ENCODE measurements at regions not wholly inside any gene's neighbourhood (a gene's known extent, or its start where the extent isn't known, plus 50 kb on each side); places are given as distances from the start of the nearest gene placed in this dataset.
A peak's percentile ranks its signal among the peaks of the same experiment; 100 is the strongest.
"Not testable (repeated sequence)": the region's sequence is repeated elsewhere in the genome, so short reads cannot be mapped to it uniquely, and the experiment has no call there.

DNA sequence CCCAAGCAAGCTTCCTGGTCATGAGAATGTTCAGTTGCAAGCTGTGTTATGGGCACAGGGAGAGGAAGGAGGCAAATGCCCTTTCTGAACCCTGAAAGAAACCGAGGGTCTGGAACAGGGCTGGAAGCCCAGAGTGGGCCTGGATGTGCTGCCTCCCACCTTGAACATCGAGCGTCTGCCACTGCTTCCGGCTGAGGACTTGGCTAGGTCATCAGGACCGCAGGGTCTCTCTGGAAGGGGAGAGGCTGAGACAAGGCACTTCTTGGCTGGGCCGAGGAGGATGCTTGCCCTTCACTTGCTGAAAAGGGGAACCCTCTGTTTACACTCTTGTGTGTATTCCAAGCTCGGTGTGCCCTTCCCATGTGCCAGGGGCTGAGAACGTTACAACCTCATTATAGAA lies 168.0 kb upstream of the C1orf174 start:
- Mint-ChIP-seq H3K27ac (no peak overlapping the region), H3K9me3 (no peaks in the 10 kb centered on the region), H3K27me3 (peaks cover 8% of the 10 kb centered on the region), H3K4me3 (no peak overlapping the region), H3K4me1 (no peaks in the 10 kb centered on the region), H3K36me3 (no peaks in the 10 kb centered on the region)

DNA sequence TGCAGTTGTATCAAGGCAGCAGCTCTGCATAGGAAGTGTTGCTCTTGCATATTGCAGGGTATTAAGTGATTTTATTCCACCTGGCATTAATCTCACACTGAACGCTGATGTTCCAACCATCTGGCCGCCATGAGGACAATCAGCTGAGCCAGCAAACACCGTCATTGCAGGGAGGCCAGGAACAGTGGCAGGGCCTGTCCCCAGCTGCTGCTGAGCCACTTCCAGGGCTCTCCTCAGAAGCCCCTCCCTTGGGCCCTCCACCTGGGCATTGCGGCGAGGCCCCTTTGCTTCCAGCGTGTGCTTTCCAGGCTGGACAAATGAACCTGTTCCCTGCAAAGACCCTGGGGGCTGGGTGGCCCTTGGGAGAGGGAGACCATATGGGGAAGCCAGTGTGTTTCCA lies 171.6 kb upstream of the C1orf174 start:
- Mint-ChIP-seq H3K4me1 (no peaks in the 10 kb centered on the region), H3K27ac (no peak overlapping the region), H3K9me3 (no peaks in the 10 kb centered on the region), H3K4me3 (no peak overlapping the region), H3K27me3 (peaks cover 11% of the 10 kb centered on the region), H3K36me3 (no peaks in the 10 kb centered on the region)

DNA sequence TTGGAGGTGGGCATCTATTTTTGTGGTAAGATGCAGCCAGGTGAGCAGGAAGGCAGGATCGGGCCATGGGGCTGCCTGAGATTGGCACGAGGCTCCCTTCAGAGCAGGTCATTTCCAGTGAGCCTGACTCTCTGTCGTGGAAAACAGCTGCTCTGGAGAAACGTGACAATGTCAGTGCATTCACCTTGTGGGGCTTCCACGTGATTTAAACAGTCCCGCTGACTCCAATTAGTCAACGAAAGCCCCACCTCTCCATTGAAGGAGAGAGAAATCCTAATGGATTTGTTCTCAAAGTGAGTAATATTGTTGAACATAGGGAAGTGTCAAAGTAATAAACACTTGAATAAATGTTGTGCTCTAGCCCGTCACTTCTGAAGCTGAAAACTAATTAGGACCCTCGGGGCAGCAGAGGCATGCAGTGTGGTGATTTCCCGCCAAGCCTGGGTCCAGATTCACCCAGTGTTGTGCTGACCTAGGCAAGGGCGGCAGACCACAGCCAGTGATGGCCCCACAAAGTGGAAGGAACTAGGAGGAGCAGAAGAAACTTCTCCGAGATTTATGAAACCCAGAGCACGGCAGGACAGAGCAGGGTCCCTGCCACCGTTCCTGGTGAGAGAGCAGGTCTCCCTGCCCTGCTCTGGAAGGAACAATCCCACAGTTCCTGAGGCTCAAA lies 172.5 kb upstream of the C1orf174 start:
- H3K27ac Mint-ChIP-seq: no peak overlapping the region

DNA sequence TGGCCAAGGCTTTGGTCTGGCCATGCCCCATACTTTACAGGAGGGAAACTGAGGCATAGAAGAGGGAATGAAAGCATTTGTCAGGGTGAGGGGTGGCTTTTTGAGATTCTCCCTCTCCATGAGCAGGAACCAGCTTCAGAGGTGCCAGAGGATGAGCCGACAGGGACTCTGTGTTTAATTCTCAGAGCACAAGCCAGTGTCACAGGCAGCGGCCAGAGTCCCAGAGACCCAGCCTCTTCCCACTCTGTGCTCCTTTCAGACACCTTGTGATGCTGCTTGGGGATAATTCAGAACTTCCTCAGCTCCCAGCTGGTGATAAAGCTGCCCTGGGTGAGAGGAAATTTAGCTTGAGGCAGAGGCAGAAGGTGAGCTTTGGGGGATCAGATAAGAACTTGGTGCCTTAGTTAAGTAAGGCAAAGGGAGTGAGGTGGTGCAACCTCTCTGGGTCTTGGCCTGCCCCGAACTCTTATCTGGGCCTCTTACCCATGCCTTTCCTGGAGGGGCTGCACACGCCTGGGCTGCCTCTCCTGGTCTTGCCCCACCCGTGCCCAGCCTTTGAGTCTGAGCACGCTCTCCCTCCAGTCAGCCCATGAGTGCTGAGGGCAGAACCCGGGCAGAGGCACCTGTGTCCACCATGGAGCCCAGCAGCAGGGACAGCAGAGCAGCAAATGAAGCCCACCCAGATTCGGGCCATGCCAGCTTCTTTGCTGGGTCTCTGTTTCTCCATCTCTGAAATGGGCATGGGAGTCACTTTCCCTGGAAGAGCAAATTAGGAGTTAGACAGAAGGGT lies 175.6 kb upstream of the C1orf174 start:
- peaks cover 13% of the 10 kb centered on the region for H3K27me3 Mint-ChIP-seq
- no peak overlapping the region for H3K4me3 Mint-ChIP-seq
- H3K36me3 Mint-ChIP-seq: peaks cover 2% of the 10 kb centered on the region
- H3K4me1 Mint-ChIP-seq: no peaks in the 10 kb centered on the region
- H3K27ac Mint-ChIP-seq: no peak overlapping the region
- peaks cover under 1 to 8% (median 4%) of the 10 kb centered on the region in 3 donors for H3K9me3 Mint-ChIP-seq

More for the DNA sequence above, 172.5 kb upstream of the C1orf174 start:
- no peaks in the 10 kb centered on the region for H3K9me3 Mint-ChIP-seq
- H3K4me3 Mint-ChIP-seq: no peak overlapping the region
- H3K4me1 Mint-ChIP-seq: no peaks in the 10 kb centered on the region
- peaks cover 11% of the 10 kb centered on the region for H3K27me3 Mint-ChIP-seq
- no peaks in the 10 kb centered on the region for H3K36me3 Mint-ChIP-seq

DNA sequence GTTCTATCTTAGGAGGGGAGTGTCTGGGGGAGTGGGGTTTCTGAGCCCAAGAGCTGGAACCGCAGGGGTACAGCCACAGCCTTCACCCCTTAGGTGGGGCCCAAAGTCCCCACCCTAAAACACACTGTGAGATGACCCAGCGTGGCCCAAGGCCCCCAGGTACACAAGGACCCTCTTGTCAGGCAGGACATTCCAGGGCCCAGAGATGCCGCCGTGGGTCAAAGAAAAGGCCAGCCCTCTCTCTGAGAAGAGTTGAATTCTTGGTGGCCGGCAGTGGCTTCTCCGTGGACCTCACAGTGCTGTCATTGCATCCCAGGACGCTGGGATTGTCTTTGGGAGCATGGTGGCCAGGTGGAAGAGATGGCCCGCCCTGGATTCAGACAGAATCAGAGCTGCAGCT lies 176.3 kb upstream of the C1orf174 start:
- Mint-ChIP-seq H3K9me3 (peaks cover 4 to 15% (median 5%) of the 10 kb centered on the region in 3 donors), H3K4me3 (no peak overlapping the region), H3K27ac (no peak overlapping the region), H3K27me3 (peaks cover 13% of the 10 kb centered on the region), H3K4me1 (no peaks in the 10 kb centered on the region), H3K36me3 (peaks cover 2% of the 10 kb centered on the region)

DNA sequence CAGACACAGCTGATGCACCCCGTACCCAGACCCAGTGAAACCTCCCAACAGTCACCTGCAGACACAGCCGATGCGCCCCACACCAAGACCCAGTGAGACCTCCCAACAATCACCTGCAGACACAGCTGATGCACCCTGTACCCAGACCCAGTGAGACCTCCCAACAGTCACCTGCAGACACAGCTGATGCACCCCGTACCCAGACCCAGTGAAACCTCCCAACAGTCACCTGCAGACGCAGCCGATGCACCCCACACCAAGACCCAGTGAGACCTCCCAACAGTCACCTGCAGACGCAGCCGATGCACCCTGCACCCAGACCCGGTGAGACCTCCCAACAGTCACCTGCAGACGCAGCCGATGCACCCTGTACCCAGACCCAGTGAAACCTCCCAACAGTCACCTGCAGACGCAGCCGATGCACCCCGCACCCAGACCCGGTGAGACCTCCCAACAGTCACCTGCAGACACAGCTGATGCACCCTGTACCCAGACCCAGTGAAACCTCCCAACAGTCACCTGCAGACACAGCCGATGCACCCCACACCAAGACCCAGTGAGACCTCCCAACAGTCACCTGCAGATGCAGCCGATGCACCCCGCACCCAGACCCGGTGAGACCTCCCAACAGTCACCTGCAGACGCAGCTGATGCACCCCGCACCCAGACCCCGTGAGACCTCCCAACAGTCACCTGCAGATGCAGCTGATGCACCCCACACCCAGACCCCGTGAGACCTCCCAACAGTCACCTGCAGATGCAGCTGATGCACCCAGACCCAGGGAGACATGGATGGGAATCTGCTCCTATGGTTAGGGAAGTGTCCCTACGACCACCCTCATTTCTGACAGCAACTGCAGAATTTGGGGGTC lies 178.3 kb upstream of the C1orf174 start:
- not testable (repeated sequence) for H3K27ac Mint-ChIP-seq, H3K4me3 Mint-ChIP-seq, H3K36me3 Mint-ChIP-seq, H3K27me3 Mint-ChIP-seq, H3K4me1 Mint-ChIP-seq
- H3K9me3 Mint-ChIP-seq: peaks cover 4 to 15% (median 5%) of the 10 kb centered on the region in 3 donors

DNA sequence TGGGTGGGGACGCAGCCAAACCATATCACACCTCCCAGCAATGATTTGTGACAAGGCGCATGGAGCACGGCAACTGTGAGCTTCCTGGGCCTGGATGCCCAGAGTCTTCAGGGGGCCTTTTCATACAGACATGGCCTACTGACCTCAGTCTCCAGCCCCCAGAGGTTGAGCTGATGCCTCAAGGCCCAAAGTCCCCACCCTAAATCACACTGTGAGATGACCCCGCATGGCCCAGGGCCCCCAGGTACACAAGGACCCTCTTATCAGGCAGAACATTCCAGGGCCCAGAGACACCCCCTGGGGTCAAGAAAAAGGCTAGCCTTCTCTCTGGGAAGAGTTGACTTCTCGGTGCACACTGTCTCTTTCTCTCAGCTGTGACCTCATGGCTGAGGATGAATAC lies 179.7 kb upstream of the C1orf174 start:
- H3K9me3 Mint-ChIP-seq: peaks cover 4 to 15% (median 5%) of the 10 kb centered on the region in 3 donors
- no peaks in the 10 kb centered on the region for H3K4me1 Mint-ChIP-seq
- peak overlapping the region in 1 of 3 donors; percentile 23 for H3K27ac Mint-ChIP-seq
- peaks cover 3% of the 10 kb centered on the region for H3K27me3 Mint-ChIP-seq
- peaks cover 2% of the 10 kb centered on the region for H3K36me3 Mint-ChIP-seq
- no peak overlapping the region for H3K4me3 Mint-ChIP-seq

DNA sequence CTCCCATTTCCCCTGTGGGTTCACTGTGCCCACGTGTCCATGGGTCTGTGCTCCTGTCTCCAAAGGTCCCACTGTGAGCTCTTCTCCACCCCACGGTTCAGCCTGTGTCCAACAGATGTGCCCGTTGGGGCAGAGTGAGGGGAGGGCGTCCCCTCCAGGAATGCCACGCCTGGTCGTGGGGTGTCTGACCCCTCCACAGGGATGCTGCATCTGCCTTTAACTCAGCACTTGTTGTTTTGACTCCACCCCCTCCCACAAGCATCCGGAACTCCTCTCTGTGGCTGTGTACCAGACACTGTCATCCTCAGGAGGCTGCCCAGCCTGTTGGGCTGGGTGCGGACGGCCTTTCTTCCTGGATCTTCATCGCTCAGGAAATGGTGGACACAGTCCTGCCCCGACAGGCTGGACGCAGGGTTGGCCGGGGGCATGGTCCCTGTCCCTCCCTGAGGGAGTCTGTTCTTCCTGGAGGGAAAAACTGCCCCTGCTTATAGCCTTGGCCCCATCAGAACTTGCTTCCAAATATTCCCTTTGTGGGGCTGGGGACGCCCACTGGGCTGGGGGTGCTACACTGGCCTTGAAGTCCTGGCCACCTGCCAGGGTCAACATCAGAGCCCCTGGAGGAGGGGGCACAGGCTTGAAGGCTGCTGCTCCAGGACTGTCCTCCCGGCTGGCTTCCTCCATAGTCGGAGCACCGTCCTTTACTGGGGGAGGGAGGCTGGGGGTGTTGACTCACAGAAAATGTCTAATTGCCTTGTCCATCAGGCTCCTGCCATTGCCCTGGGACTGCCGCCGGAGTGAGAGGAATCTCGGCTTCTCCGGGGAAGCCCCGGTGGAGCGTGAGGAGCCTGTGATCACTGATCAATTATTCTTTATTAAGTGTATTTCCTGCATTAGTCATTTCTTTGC lies 182.0 kb upstream of the C1orf174 start:
- Mint-ChIP-seq H3K4me1 (peaks cover 0 to 2% (median 0%) of the 10 kb centered on the region in 3 donors), H3K27ac (no peak overlapping the region), H3K27me3 (peaks cover 2% of the 10 kb centered on the region)

DNA sequence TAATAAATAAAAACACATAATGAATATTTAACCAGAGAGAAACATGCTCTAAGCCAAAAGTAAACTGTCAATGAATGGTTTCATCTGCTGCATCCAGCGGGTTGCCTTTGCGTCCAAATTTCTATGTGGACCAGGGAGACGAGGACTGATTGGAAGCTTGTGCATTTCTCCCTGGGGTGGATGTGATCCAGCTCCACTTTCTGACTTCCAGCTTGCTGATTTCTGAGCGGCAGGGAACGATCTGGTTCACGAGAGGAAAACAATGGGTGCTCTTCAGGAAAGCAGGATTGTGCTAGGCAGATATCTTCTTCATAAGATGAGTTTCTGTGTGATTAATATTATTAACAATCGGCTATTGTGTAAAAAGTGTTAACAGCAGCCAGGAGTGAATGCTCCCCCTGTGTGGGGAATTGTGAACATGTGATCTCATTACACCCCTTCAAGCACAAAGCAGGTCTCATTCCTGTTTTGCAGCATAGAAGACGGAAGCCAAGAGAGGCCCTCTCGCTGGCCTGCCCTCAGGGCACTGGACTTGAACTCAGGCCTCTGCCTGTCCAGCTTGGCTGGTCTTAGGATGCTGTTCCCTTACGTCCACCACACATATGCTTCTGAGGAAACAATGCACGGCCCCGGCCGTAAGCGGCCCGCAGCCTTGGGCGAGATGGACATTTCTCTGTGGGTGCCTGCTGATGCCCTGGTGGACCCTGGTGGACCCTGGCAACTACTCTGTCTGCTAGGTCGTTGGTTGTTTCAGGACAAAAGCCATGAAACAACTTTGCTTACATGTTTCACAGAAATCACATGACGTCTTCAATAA lies 183.4 kb upstream of the C1orf174 start:
- H3K9me3 Mint-ChIP-seq: peaks cover 4 to 15% (median 5%) of the 10 kb centered on the region in 3 donors
- no peak overlapping the region for H3K4me3 Mint-ChIP-seq
- H3K4me1 Mint-ChIP-seq: peaks cover 0 to 2% (median 0%) of the 10 kb centered on the region in 3 donors
- no peak overlapping the region for H3K27ac Mint-ChIP-seq
- H3K36me3 Mint-ChIP-seq: peaks cover 9% of the 10 kb centered on the region
- peaks cover 2% of the 10 kb centered on the region for H3K27me3 Mint-ChIP-seq

More for the DNA sequence above, 182.0 kb upstream of the C1orf174 start:
- Mint-ChIP-seq H3K36me3 (peaks cover 4% of the 10 kb centered on the region), H3K9me3 (peaks cover 4 to 15% (median 5%) of the 10 kb centered on the region in 3 donors), H3K4me3 (no peak overlapping the region)

DNA sequence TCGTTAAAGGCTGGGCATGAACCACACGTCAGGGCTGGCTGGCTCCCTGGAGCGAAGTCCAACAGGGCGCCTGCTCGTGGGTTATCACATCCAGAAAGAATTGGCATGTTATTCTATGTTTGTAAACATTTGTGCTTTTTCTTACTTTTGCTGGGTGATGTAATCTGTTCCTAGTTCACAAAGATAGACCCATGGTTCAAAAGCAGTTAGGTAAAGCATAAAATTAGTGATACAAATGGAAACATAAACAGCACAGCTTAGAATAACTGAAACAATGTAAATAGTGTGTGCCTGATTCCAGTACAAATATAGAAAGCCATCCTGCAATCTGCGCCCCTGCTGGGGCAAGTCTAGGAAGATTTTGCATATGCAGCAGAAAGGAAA lies 184.0 kb upstream of the C1orf174 start:
- peaks cover 4 to 15% (median 5%) of the 10 kb centered on the region in 3 donors for H3K9me3 Mint-ChIP-seq
- peaks cover 0 to 2% (median 0%) of the 10 kb centered on the region in 3 donors for H3K4me1 Mint-ChIP-seq
- peaks cover 9% of the 10 kb centered on the region for H3K36me3 Mint-ChIP-seq
- peaks cover 2% of the 10 kb centered on the region for H3K27me3 Mint-ChIP-seq
- H3K27ac Mint-ChIP-seq: no peak overlapping the region
- no peak overlapping the region for H3K4me3 Mint-ChIP-seq

DNA sequence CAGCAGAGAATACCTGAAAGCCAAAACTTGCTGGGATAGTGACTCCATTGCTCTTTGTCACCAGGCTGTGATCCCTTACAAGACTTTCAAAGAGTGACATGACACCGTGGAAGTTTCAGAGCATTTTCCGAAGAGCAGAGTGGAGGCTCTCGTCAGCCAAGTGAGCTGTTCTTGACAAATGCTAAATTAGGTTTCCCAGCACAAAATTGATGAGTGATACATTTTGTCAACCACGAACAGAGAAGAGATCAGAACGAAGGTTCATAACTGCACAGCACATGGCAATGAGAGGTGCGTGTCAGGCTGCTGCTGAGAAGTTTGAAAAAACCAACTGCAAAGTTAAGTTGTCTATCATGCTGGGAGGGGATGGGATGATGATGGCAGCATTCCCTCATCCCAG lies 184.4 kb upstream of the C1orf174 start:
- H3K36me3 Mint-ChIP-seq: peaks cover 9% of the 10 kb centered on the region
- H3K9me3 Mint-ChIP-seq: peaks cover 4 to 12% (median 5%) of the 10 kb centered on the region in 3 donors
- H3K4me3 Mint-ChIP-seq: no peak overlapping the region
- no peak overlapping the region for H3K27ac Mint-ChIP-seq
- H3K4me1 Mint-ChIP-seq: peaks cover 0 to 2% (median 0%) of the 10 kb centered on the region in 3 donors
- H3K27me3 Mint-ChIP-seq: peaks cover 2% of the 10 kb centered on the region

DNA sequence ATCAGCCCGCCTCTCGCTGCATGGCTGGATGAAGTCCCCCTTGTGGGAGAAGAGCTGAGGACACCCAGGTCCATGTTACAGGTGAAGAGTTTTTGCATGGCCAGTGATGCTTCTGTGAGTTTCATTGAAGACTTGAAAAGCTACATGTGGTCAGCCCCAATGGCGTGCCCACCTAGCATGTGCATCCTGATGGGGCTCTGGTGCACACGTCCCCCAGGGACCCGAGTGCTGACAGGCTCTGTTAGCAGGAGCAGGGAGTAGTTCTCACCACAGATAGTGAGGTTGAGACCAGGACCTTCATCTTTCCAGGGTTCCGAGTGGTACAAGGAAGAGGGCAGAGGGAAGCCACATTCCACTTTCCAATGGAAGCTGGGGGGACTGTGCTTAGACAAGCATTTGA lies 184.8 kb upstream of the C1orf174 start:
- peaks cover 9% of the 10 kb centered on the region for H3K36me3 Mint-ChIP-seq
- H3K27ac Mint-ChIP-seq: no peak overlapping the region
- H3K9me3 Mint-ChIP-seq: peaks cover 4 to 11% (median 5%) of the 10 kb centered on the region in 3 donors
- peaks cover 2% of the 10 kb centered on the region for H3K27me3 Mint-ChIP-seq
- H3K4me1 Mint-ChIP-seq: peaks cover 0 to 2% (median 0%) of the 10 kb centered on the region in 3 donors
- H3K4me3 Mint-ChIP-seq: no peak overlapping the region

DNA sequence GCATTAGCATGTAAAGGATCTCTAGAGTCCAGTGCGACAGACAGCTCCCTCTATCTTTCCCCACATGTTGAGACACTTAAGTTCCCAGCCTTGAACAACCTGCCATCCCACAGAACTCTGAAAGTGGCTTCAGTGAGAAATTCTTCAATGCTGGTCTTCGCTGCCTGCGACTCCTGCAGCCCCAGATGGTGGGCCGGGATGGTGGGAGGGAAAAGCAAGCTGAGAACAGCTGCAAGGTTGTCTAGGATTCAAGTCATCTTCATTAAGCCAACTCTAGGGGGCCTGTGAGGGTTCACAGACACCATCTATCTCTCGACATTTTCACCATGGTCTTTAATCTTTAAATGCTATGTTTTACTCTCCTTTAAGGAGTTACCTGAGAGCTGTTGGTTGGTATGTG lies 185.5 kb upstream of the C1orf174 start:
- Mint-ChIP-seq H3K36me3 (peaks cover 7% of the 10 kb centered on the region), H3K4me1 (peaks cover 0 to 2% (median 0%) of the 10 kb centered on the region in 3 donors)

More for the DNA sequence above, 185.5 kb upstream of the C1orf174 start:
- no peak overlapping the region for H3K4me3 Mint-ChIP-seq
- H3K9me3 Mint-ChIP-seq: peaks cover 2 to 8% (median 4%) of the 10 kb centered on the region in 3 donors
- peaks cover under 1% of the 10 kb centered on the region for H3K27me3 Mint-ChIP-seq
- no peak overlapping the region for H3K27ac Mint-ChIP-seq
